Type B pancreatic cell (in vitro differentiated cells): ENCODE measurements at regions not wholly inside any gene's neighbourhood (a gene's known extent, or its start where the extent isn't known, plus 50 kb on each side); places are given as distances from the start of the nearest gene placed in this dataset.

ENCODE experiments used
- DNase-seq: peaks from one replicate; pipeline ENCODE4 v3.0.0; 2021; ENCODE audit warnings: mixed read lengths; ENCODE audit not compliant: unreplicated experiment; ENCODE audit errors: extremely low spot score
- H3K27ac Mint-ChIP-seq: 2 replicates; pipeline ENCODE4 v1.8.0; 2021; ENCODE audit warnings: mild to moderate bottlenecking, mixed read lengths
- H3K27me3 Mint-ChIP-seq: 2 replicates; pipeline ENCODE4 v1.8.0; 2021; ENCODE audit warnings: mixed read lengths
- H3K36me3 Mint-ChIP-seq: 2 replicates; pipeline ENCODE4 v1.8.0; 2021; ENCODE audit warnings: mixed read lengths
- H3K4me1 Mint-ChIP-seq: one replicate; pipeline ENCODE4 v1.8.0; 2021; ENCODE audit warnings: mixed read lengths; ENCODE audit not compliant: unreplicated experiment
- H3K4me3 Mint-ChIP-seq: 2 replicates; pipeline ENCODE4 v1.8.0; 2021; ENCODE audit warnings: mild to moderate bottlenecking, mixed read lengths
- H3K9me3 Mint-ChIP-seq: 2 replicates; pipeline ENCODE4 v1.8.0; 2021; ENCODE audit warnings: mixed read lengths
- CTCF ChIP-seq: fragments of 200-600 bp; sonication (generic); conservative IDR thresholded peaks from 2 replicates; pipeline ENCODE4 v1.5.0; 2021; ENCODE audit warnings: antibody characterized with exemption, mild to moderate bottlenecking

- H3K27ac Mint-ChIP-seq, result no peak overlapping the region
- no peak overlapping the region for H3K4me3 Mint-ChIP-seq
- no peak for TF ChIP-seq CTCF
- no peaks in the 10 kb centered on the region for H3K36me3 Mint-ChIP-seq
- peaks cover 7% of the 10 kb centered on the region for H3K9me3 Mint-ChIP-seq
- peaks cover 38% of the 10 kb centered on the region for H3K4me1 Mint-ChIP-seq
- DNase-seq, result no peak
- peaks cover 5% of the 10 kb centered on the region for H3K27me3 Mint-ChIP-seq
Measured at GRCh38 chr2:60400462-60401246, 152.8 kb downstream of the BCL11A start.

GRCh38 chr2:60394463-60394862 lies 159.0 kb downstream of the BCL11A start:
- Mint-ChIP-seq H3K9me3 (peaks cover 8% of the 10 kb centered on the region), H3K4me3 (no peak overlapping the region), H3K4me1 (peaks cover 27% of the 10 kb centered on the region), H3K27me3 (peaks cover 9% of the 10 kb centered on the region), H3K36me3 (no peaks in the 10 kb centered on the region), H3K27ac (no peak overlapping the region)
- no peak for DNase-seq
- TF ChIP-seq CTCF, result no peak

- no peaks in the 10 kb centered on the region for H3K36me3 Mint-ChIP-seq
- no peak overlapping the region for H3K4me3 Mint-ChIP-seq
- no peak for TF ChIP-seq CTCF
- DNase-seq, result no peak
- peaks cover 8% of the 10 kb centered on the region for H3K9me3 Mint-ChIP-seq
- H3K27me3 Mint-ChIP-seq, result peaks cover 9% of the 10 kb centered on the region
- H3K4me1 Mint-ChIP-seq, result peaks cover 20% of the 10 kb centered on the region
- H3K27ac Mint-ChIP-seq, result peak overlapping the region; percentile 79
Measured at GRCh38 chr2:60391649-60392375, 161.6 kb downstream of the BCL11A start.

- Mint-ChIP-seq H3K27ac (peak overlapping the region; percentile 79), H3K4me3 (peak overlapping the region; percentile 4), H3K27me3 (peaks cover 4% of the 10 kb centered on the region), H3K4me1 (peaks cover 24% of the 10 kb centered on the region), H3K9me3 (peaks cover 6% of the 10 kb centered on the region), H3K36me3 (no peaks in the 10 kb centered on the region)
- no peak for DNase-seq
- TF ChIP-seq CTCF, result no peak
Measured at GRCh38 chr2:60391230-60391629, 162.2 kb downstream of the BCL11A start.

- peak overlapping the region; percentile 39 for H3K27ac Mint-ChIP-seq
- H3K9me3 Mint-ChIP-seq, result peaks cover 18% of the 10 kb centered on the region
- peak overlapping the region; percentile 11 for H3K4me3 Mint-ChIP-seq
- peaks cover 38% of the 10 kb centered on the region for H3K4me1 Mint-ChIP-seq
- peaks cover 12% of the 10 kb centered on the region for H3K27me3 Mint-ChIP-seq
- H3K36me3 Mint-ChIP-seq, result no peaks in the 10 kb centered on the region
- no peak for TF ChIP-seq CTCF
- no peak for DNase-seq
Measured at GRCh38 chr2:60386436-60386835, 167.0 kb downstream of the BCL11A start.
